ENCODE measurements at regions not wholly inside any gene's neighbourhood (a gene's known extent, or its start where the extent isn't known, plus 50 kb on each side); places are given as distances from the start of the nearest gene placed in this dataset.
"Not testable (repeated sequence)": the region's sequence is repeated elsewhere in the genome, so short reads cannot be mapped to it uniquely, and the experiment has no call there.

- DNase-seq: no peak
Observed at GRCh38 chr10:62996516-62996915, 136.6 kb upstream of the NRBF2 start.

DNA sequence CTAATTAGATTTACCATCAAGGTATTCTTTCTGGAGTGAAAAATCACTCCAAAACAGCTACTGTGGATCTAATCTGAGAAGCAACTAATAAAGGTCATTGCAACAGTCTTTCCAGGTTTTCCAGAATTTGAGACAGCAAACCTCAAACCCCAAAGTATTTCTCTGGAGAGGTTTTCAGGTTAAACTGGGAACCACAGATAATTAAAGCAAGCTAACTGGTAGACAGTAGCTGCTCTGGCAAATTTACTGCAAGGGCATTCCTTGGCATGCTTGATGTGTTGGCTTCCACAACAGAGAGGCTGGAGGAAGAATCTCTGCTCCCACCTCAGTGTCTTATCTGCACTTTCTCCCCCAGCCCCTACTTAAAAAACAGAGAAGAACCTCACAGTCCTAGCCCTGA is 140.0 kb upstream of the NRBF2 start:
- no peak for DNase-seq

- DNase-seq: no peak
Observed at GRCh38 chr10:62992145-62992721, 140.9 kb upstream of the NRBF2 start.

GRCh38 chr10:62990126-62990525 is 143.0 kb upstream of the NRBF2 start:
- no peak for DNase-seq

- DNase-seq: no peak
Observed at GRCh38 chr10:62985807-62986600, 147.1 kb upstream of the NRBF2 start.

DNA sequence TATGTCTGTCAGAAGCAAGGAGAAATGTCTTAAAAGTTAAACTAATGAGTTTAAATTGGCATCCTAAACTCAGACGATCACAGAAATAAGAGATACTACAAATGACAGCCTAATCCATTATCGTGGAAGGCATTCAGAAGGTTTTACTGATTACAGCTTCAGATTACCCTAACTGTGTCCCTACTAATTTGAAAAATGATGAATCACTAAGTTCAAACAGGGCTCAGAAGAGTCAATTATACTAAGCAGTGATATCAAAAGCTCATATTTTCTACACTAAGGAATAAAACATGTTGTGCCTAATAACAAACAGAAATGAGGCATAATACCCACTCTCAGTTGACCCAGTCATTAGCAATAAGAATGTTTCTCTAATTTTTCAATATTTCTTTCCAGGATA is 152.0 kb upstream of the NRBF2 start:
- no peak for DNase-seq

DNA sequence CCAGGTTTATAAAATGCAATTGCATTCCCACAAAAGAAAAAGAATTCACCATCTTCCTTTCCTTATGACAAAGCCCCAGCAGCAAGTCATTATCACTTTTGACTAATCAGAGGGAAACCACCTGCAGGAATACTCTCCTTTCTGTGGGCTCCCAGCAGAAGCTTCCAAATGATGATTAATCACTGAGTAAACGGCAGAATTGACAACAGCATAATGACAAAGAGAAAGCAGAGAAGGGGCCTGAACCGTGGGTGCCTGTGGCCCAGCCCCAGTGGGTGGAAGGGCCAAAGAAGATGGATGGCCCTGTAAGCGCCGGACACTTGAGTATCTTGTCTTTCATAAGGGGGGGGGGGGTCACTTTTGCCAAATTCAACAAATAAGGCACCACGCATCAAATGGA is 152.4 kb upstream of the NRBF2 start:
- DNase-seq: peak in 1 of 2 experiments; percentile 4

DNA sequence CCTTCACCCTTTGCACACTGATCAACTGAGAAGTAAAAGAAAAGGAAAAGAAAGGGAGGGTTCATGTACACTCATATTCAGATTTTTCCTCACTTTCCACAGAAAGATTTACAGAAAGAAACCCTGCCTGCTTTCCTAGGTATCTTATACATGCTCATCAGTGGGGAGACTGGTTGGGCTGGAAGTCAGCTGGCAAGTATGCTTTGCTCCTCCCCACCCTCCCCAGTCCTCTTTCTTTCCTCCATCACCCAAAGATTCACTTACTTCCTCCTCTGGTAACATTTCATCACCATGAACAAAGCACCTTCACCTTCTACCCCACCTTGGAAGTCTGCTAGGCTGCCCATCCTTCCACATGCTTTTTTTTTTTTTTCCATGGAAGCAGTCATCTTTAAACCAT is 153.2 kb upstream of the NRBF2 start:
- no peak for DNase-seq

DNA sequence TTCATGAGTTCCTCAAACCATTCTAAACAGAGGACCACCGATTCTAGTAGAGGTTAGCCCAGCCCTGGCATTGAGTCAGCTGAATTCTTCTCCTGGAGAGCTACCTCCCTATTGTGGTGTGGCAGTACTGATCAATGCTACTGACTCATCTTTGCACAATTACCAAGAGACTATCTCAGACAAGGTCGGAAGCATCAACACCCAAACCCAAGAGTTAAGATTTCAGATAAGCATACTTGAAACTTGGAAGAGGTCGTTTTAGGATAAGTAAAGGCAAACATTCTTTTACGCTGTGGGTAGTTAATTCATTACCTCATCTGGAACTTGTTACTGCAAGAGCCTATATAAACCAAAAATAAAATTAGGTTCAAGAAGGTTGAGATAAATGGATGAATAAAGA is 154.6 kb upstream of the NRBF2 start:
- no peak for DNase-seq

DNA sequence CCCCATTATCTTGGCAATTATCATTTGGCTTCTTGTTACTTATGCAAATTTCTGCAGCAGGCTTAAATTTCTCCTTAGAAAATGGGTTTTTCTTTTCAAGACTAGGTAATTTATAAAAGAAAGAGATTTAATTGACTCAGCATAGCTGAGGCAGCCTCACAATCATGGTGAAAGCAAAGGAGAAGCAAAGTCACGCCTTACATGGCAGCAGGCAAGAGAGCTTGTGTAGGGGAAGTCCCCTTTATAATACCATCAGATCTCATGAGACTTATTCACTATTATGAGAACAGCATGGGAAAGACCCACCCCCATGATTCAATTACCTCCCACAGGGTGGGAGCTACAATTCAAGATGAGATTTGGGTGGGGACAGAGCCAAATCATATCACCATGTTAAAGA is 158.3 kb upstream of the NRBF2 start:
- DNase-seq: not testable (repeated sequence)

DNA sequence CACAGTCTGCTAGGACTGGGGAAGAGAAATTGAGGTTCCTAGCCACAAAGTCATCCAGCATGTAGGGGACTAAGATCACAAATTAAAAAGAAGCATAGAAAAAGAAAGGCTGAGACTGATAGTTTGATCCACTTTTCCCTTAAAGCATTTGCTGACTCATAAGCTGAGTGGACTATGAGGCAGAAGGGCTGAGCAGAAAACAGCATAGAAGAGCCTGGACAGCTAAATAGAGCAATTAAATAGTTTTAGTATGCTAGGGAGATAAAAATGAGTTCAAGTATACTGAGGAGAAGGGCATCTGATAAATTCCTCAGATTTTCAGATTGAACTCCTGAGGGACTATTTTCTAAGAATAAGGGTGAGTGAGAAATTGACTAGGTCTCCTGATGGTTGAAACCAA is 155.9 kb upstream of the EGR2 start:
- DNase-seq: no peak

DNA sequence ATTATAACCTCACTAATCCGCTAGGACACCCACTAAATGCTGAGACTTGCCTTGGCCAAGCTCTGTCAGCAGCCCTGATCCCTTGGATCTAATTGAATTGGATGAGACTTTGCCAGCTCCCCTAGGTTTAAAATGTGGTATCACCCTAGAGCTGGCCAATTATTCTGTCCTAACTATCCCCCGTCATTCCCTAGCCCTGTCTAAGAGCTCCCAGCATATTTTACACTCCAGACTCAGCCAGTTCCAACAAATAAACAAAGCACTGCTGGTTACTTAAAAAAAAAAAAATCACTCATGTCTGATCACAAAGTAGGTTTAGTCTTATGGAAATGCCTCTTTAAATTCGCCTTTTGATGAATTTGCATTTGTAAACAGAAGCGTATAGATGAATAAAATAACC is 147.9 kb upstream of the EGR2 start:
- DNase-seq: no peak

GRCh38 chr10:62961951-62962523 is 145.9 kb upstream of the EGR2 start:
- DNase-seq: no peak

- DNase-seq: no peak
Observed at GRCh38 chr10:62960416-62960815, 144.2 kb upstream of the EGR2 start.

- DNase-seq: no peak
Observed at GRCh38 chr10:62959553-62959952, 143.4 kb upstream of the EGR2 start.

DNA sequence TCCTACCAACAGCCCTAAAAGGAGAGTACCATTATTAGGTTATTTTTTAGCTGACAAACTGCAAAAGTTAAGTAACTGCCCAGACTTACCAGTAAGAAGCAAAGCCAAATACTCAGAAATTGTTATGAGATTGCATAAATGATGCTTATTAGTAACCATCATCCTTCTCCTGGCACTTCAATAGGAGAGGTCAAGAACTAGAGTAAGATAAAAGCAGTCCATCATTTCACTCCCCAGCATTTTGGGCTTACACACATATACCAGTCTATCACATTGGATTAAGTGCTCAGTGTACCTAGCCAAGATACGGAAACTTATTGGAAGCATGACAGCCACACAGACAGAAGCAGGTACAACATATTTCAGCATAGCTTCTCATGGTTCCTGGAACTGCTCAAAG is 142.8 kb upstream of the EGR2 start:
- DNase-seq: no peak

GRCh38 chr10:62946278-62946677 is 130.1 kb upstream of the EGR2 start:
- no peak for DNase-seq

GRCh38 chr10:62939698-62940097 is 123.5 kb upstream of the EGR2 start:
- no peak for DNase-seq

DNA sequence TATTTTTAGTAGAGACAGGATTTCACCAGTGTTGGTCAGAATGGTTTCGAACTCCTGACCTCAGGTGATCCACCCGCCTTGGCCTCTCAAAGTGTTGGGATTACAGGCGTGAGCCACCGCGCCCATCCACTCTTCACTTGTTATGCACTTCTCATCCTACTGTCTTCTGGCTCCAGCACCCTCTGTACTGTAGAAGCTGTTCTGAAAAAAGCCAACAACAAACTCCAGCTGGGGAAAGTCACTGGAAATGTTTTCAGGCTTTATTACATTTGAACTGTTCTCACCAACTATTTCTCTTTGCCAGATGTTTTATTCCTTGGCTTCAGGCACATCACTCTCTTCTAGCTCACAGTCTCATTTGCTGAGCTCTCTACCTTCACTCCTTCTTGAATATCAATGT is 122.5 kb upstream of the EGR2 start:
- no peak for DNase-seq

DNA sequence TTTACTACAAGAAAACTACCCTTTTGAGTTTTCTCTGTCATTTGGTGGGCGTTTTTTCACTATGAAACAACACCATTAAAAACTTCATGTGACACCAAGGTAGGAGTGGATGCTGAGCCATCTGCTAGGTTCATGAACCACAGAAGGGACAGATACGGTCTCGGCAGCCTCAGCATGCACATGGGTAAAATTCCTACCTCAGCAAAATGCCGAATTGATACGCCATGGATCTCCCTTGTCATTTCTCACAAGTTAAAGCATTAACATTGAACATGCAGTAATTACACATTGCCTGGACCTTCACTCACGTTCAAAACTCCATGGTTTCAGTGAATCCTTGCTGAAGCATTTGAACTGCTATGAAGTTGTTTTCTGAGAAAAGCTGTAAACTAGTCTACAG is 121.5 kb upstream of the EGR2 start:
- no peak for DNase-seq

DNA sequence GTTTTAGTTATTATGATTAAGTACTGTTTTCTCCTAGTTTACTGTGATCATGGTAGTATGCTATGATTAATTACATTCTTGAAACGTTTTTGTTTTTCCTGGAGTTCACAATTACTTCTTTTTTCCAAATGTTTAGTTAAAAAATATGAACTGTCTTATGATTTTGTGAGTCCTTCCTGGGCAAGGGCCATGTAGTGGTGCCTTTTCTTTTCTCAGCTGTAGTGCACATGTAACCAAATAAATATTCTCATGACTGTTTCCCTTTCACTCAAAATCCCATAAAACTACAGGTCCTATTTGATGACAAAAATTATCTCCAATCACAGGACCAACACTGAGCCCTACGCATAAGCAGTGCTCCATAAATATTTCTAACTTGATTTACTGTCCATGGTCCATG is 118.9 kb upstream of the EGR2 start:
- DNase-seq: no peak

DNA sequence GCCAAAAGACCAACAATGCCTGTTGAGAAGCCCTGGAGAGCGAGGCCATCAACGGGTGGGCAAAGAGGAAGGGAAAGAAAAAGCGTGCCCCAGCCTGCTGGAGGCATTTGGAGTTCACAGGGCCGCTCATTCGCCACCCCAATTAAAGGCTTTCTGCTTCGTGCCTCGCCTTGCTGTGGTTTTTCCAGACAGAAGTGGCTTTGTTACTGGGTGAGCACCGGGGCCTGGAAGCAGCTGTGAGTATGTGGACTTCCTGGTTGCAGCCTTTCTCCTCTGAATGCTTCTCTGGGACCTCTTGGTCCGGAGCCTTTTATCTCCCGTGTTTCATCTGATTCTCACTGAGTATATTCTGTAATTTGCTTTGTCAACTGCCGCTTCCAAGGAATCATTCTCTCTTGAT is 118.1 kb upstream of the EGR2 start:
- DNase-seq: no peak

- not testable (repeated sequence) for DNase-seq
Observed at GRCh38 chr10:62928763-62929162, 112.6 kb upstream of the EGR2 start.

GRCh38 chr10:62926407-62926806 is 110.2 kb upstream of the EGR2 start:
- no peak for DNase-seq

DNA sequence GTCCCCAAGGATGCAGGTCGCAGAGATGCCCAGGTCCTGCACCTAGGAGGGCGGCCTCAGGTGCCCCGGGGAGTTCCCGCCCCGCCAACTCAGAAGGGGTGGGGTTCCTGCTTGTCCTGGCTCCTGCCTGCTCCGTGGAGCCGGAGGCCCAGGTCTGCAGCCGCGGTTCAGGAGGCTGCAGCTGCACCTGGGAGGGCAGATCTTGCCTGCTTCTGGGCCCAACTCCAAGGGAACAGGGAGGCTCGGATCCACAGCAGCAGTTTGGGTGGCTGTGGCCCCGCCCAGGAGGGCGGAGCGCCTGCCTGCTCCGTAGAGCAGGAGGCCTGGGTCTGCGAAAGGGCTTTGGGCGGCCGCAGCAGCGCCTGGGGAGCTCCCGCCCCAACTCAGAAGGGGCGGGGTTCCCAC is 108.2 kb upstream of the EGR2 start:
- DNase-seq: peak; percentile 1 to 12

All from NCI-H2081 (cell line).